HG03439 (cell line): ENCODE measurements at regions not wholly inside any gene's neighbourhood (a gene's known extent, or its start where the extent isn't known, plus 50 kb on each side); places are given as distances from the start of the nearest gene placed in this dataset.
"Not testable (repeated sequence)": the region's sequence is repeated elsewhere in the genome, so short reads cannot be mapped to it uniquely, and the experiment has no call there.

Source experiments
- ATAC-seq: cut with Tn5 transposase; IDR thresholded peaks from one replicate; pipeline ENCODE4 v1.9.1; 2021; ENCODE audit warnings: mild to moderate bottlenecking, moderate library complexity; ENCODE audit not compliant: unreplicated experiment

GRCh38 chr4:28010577-28011240 is 1150.1 kb downstream of the STIM2 start:
- ATAC-seq: no peak

DNA sequence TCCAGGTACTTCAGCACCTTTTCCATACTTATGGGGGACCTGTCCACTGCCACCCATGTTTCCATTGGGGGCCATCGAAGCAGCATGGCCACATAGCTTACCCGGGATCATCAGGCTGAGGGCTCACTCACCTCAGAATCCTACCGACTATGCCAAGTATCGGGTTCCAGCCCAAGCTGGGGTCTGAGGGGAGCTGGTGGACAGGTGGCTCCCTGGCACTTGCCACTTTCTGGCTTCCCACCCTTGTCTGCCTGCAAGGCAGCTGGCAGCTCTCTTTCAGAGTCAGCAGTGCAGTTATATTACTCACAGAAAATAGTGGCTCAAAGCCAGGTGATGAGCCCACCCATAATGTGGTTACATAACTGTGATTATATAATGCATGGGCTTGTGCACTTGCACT is 1153.8 kb downstream of the STIM2 start:
- no peak for ATAC-seq

- no peak for ATAC-seq
Measured at GRCh38 chr4:28015996-28016395, 1155.4 kb downstream of the STIM2 start.

DNA sequence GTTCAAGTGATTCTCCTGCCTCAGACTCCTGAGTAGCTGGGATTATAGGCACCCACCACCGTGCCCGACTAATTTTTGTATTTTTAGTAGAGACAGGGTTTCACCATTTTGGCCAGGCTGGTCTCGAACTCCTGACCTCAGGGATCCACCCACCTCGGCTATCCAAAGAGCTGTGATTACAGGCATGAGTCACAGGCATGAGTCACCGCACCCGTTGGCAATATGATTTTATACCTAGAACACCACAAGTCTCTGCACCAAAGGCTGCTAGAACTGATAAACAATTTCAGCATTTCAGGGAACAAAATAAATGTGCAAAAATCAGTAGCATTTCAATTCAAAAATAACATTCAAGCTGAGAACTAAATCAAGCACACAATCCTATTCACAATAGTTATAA is 1177.6 kb downstream of the STIM2 start:
- ATAC-seq: not testable (repeated sequence)

- no peak for ATAC-seq
Measured at GRCh38 chr4:28062562-28062961, 1201.9 kb downstream of the STIM2 start.

GRCh38 chr4:28073860-28074555 is 1213.4 kb downstream of the STIM2 start:
- ATAC-seq: no peak

- no peak for ATAC-seq
Measured at GRCh38 chr4:28075401-28075956, 1214.8 kb downstream of the STIM2 start.

GRCh38 chr4:28077203-28077602 is 1216.6 kb downstream of the STIM2 start:
- not testable (repeated sequence) for ATAC-seq

GRCh38 chr4:28082686-28083390 is 1222.2 kb downstream of the STIM2 start:
- no peak for ATAC-seq

DNA sequence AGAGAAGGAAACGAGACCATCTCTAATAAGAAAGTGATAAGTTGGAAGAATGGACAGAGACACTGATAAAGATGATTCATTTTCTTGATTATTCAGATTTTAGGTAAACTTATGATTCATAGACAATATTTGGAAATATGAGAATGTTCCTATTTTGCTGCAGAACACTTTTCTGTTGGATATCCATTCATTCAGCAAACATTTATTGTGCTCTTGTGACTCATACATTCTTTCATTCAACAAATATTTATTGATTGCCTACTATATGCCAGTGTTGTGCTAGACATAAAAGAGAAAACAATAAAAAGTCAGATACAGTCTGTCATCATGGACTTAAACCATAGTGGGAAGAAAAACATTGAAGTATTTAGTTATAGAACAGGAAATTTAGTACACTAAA is 1232.0 kb downstream of the STIM2 start:
- ATAC-seq: no peak

DNA sequence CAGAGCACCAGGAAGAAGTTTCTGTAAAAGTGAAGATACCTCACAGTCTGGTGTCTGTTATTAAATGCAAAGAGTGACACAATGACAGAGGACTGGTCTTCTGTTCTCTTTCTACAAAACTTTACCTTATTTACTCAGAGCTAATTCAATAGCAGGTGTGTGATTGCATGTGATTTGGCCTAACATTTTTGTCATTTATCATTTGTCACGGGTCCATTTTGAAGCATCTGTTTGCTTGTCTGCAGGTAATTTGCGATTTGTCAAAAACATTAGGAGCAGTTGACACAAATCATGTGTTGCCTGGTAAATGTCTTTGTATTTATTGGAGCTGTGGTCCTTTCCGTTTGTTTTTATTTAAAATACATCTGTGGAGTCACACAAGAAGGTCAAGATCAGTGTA is 1232.4 kb downstream of the STIM2 start:
- no peak for ATAC-seq

DNA sequence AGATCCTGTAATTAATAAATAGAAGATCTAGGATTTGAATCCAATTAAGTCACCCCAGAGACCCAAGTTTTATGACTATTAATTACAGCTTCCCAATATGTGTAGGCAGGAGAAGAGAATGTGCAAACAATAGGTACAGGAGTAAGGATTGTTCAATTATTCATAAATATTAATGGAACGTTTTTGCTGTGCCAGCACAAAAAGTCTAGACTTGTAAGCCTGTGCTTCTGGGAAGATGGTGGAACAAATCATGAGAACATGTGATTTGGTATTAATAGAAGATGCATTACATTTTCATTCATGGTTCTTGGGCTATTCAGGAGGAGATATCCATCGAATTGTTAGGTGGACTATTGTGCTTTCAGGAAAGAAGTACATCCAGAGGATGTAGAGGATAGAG is 1240.9 kb downstream of the STIM2 start:
- no peak for ATAC-seq

- ATAC-seq: no peak
Measured at GRCh38 chr4:28105271-28105859, 1244.7 kb downstream of the STIM2 start.

GRCh38 chr4:28106155-28106554 is 1245.5 kb downstream of the STIM2 start:
- no peak for ATAC-seq

DNA sequence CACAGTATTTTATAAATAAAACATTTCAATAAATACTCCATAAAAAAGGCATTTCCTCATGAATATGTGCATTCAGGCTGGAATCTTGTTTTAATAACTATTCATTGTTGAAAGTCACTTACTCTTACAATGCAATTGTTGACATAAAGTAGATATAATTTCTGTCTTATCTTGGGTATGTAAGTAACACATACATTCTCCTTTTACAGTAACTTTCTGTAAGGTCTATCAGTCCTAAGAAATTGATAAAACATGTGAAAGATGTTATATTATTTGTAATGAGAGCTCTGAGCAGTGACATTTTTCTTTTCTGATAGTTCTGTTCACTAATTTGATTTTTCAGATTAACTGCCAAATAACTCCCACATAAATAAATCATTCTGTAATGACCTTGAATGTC is 1249.2 kb downstream of the STIM2 start:
- no peak for ATAC-seq

- not testable (repeated sequence) for ATAC-seq
Measured at GRCh38 chr4:28112691-28113335, 1252.2 kb downstream of the STIM2 start.

- ATAC-seq: not testable (repeated sequence)
Measured at GRCh38 chr4:28113586-28113985, 1252.9 kb downstream of the STIM2 start.

- not testable (repeated sequence) for ATAC-seq
Measured at GRCh38 chr4:28116526-28117083, 1256.0 kb downstream of the STIM2 start.

DNA sequence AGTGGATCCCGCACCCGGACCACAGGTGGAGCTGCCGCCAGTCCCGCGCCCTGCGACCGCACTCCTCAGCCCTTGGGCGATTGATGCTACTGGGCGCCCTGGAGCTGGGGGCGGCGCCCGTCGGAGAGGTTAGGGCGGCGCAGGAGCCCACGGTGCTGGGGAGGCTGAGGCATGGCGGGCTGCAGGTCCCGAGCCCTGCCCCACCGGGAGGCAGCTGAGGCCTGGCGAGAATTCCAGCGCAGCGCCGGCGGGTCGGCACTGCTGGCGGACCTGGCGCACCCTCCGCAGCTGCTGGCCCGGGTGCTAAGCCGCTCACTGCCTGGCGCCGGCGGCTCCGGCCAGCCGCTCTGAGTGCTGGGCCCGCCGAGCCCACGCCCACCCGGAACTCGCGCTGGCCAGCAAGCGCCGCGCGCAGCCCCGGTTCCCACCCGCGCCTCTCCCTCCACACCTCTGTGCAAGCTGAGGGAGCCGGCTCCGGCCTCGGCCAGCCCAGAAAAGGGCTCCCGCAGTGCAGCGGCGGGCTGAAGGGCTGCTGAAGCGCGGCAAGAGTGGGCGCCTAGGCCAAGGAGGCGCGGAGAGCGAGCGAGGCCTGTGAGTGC is 1256.5 kb downstream of the STIM2 start:
- no peak for ATAC-seq

DNA sequence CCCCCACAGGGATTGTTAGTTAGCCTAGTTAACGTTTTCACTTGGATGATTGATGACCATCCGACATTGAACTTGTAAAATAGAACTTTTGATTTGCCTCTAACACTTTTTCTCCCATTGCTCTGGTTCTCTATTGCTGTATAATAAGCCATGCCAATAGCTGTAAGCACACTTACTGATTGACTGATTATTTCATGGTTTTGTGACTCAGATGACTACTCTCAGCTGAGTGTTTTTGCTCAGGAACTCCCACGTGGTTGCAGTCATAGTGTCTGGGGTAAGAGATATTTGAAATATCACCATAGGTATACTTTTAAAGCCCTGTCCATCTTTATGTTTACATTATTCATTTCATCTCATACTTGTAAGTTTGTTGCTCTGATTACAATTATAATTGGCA is 1285.5 kb downstream of the STIM2 start:
- no peak for ATAC-seq
